ENCODE measurements at regions not wholly inside any gene's neighbourhood (a gene's known extent, or its start where the extent isn't known, plus 50 kb on each side); places are given as distances from the start of the nearest gene placed in this dataset.
A peak's percentile ranks its signal among the peaks of the same experiment; 100 is the strongest.

GRCh38 chr9:129317179-129318011 lies 139.3 kb upstream of the IER5L start:
- intact Hi-C loops (cut with DNase I) = loop anchor here in 1 of 2 donors (5.0 kb wide), 1 partner anchor 140 kb away; the partner anchor contains the start of gene IER5L
- ATAC-seq (peak in 2 of 4 donors; percentile 16 to 26), DNase-seq (peak; percentile 64 to 74 (median 71))
- Histone ChIP-seq H3K36me3 (no peaks in the 10 kb centered on the region), H3K9me3 (no peaks in the 10 kb centered on the region), H3K27me3 (no peaks in the 10 kb centered on the region), H3K27ac (no peak overlapping the region), H3K4me1 (peaks cover 0 to 50% (median 20%) of the 10 kb centered on the region in 4 donors), H3K4me3 (no peak overlapping the region)
- no peak for TF ChIP-seq POLR2A (IDR thresholded peaks at IDR 0.05)
- TF ChIP-seq, protein P1, sequence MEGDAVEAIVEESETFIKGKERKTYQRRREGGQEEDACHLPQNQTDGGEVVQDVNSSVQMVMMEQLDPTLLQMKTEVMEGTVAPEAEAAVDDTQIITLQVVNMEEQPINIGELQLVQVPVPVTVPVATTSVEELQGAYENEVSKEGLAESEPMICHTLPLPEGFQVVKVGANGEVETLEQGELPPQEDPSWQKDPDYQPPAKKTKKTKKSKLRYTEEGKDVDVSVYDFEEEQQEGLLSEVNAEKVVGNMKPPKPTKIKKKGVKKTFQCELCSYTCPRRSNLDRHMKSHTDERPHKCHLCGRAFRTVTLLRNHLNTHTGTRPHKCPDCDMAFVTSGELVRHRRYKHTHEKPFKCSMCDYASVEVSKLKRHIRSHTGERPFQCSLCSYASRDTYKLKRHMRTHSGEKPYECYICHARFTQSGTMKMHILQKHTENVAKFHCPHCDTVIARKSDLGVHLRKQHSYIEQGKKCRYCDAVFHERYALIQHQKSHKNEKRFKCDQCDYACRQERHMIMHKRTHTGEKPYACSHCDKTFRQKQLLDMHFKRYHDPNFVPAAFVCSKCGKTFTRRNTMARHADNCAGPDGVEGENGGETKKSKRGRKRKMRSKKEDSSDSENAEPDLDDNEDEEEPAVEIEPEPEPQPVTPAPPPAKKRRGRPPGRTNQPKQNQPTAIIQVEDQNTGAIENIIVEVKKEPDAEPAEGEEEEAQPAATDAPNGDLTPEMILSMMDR (IDR thresholded peaks at IDR 0.05) = no peak
- WGBS (ENCODE audit: insufficient coverage, low coverage, low lambda C conversion rate, missing lambda C conversion rate) = 85% methylated on average over 8 of the region's 13 CpGs

DNA sequence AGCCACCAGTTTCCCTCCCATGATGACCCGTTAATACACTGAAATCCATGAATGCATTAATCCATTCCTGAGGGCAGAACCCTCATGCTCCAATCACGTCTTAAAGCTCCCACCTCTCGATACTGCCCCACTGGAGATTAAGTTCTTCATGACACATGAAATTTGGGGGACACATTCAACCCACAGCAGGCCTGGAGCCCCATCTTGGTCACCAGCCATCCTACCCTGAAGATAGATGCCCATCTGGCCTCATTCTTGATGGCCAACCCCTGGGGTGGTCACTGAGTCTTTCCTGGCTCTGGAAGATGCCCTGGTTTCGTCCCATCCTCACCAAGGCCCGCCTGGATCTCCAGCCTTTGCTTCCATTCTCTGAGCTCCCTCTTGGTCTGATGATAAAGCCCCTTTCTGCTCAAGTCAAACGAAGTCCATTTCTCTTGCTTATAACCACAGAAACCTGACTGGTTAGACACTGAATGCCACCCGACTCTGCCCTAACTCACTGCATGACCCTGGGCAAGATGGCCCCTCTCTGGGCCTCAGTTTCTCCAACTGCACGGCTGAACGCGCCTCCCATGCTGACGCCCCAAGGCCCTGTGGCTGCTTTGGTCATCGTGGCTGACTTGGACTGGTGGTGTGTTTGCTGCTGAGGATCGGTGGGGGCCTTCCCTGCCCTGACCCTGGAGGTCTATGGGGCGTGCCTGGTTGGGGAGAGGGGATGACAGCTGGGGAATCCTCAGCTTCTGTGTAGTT lies 138.4 kb upstream of the IER5L start:
- 83% methylated on average over 5 of the region's 14 CpGs for WGBS (ENCODE audit: insufficient coverage, low coverage, low lambda C conversion rate, missing lambda C conversion rate)
- ATAC-seq = no peak
- intact Hi-C loops (cut with DNase I) = loop anchor here in 1 of 2 donors (5.0 kb wide), 1 partner anchor 139 kb away; the partner anchor contains the start of gene IER5L
- no peaks in the 10 kb centered on the region for H3K36me3 ChIP-seq
- peak in 2 of 3 donors; percentile 44 to 49 for DNase-seq
- H3K27ac ChIP-seq = peak overlapping the region; percentile 89 to 95 (median 93)
- TF ChIP-seq, protein P1 (IDR thresholded peaks at IDR 0.05) = no peak
- no peak for TF ChIP-seq POLR2A (IDR thresholded peaks at IDR 0.05)
- peaks cover 0 to 41% (median 20%) of the 10 kb centered on the region in 4 donors for H3K4me1 ChIP-seq
- no peaks in the 10 kb centered on the region for H3K9me3 ChIP-seq
- H3K4me3 ChIP-seq = no peak overlapping the region
- no peaks in the 10 kb centered on the region for H3K27me3 ChIP-seq

GRCh38 chr9:129313331-129313955 lies 135.4 kb upstream of the IER5L start:
- TF ChIP-seq POLR2A (IDR thresholded peaks at IDR 0.05) = no peak
- 47% methylated on average over 3 of the region's 10 CpGs for WGBS (ENCODE audit: insufficient coverage, low coverage, low lambda C conversion rate, missing lambda C conversion rate)
- peaks cover 0 to 26% (median 10%) of the 10 kb centered on the region in 4 donors for H3K4me1 ChIP-seq
- ATAC-seq (no peak), DNase-seq (peak; percentile 15 to 39 (median 30))
- no peaks in the 10 kb centered on the region for H3K36me3 ChIP-seq
- intact Hi-C loops (cut with DNase I) = no loop called here
- H3K27me3 ChIP-seq = no peaks in the 10 kb centered on the region
- H3K4me3 ChIP-seq = no peak overlapping the region
- no peak overlapping the region for H3K27ac ChIP-seq
- no peaks in the 10 kb centered on the region for H3K9me3 ChIP-seq

GRCh38 chr9:129312251-129313122 lies 134.4 kb upstream of the IER5L start:
- peak; percentile 11 to 40 (median 37) for DNase-seq
- H3K27ac ChIP-seq = no peak overlapping the region
- no peaks in the 10 kb centered on the region for H3K9me3 ChIP-seq
- intact Hi-C loops (cut with DNase I) = no loop called here
- 89% methylated on average over 7 of the region's 16 CpGs for WGBS (ENCODE audit: insufficient coverage, low coverage, low lambda C conversion rate, missing lambda C conversion rate)
- ATAC-seq = no peak
- H3K4me1 ChIP-seq = peaks cover 0 to 21% (median 10%) of the 10 kb centered on the region in 4 donors
- no peak overlapping the region for H3K4me3 ChIP-seq
- TF ChIP-seq POLR2A (IDR thresholded peaks at IDR 0.05) = no peak
- TF ChIP-seq, protein P1 (IDR thresholded peaks at IDR 0.05) = no peak
- H3K27me3 ChIP-seq = no peaks in the 10 kb centered on the region
- no peaks in the 10 kb centered on the region for H3K36me3 ChIP-seq
